Adrenal gland (tissue), 9 donors: ENCODE measurements at regions not wholly inside any gene's neighbourhood (a gene's known extent, or its start where the extent isn't known, plus 50 kb on each side); places are given as distances from the start of the nearest gene placed in this dataset.

Source experiments
- DNase-seq, 7 donors: peaks; one replicate each; pipeline ENCODE4 v3.0.0-alpha.2; 2019 to 2020
- H3K27ac ChIP-seq, 5 donors: fragments of 200-600 bp; sonication (generic) in 4 of 5; 1 replicate in 3 of 5; 2 replicates in 2 of 5; pipeline versions ENCODE4 v1.5.1 to v1.8.0; 2016 to 2020; ENCODE audit warnings: mild to moderate bottlenecking in 1 of 5
- H3K27me3 ChIP-seq: fragments of 200-600 bp; 2 replicates; pipeline ENCODE4 v1.8.0; 2021
- H3K36me3 ChIP-seq, 2 donors: fragments of 200-600 bp; replicated peaks in 1 of 2; 1 replicate in 1 of 2; 2 replicates in 1 of 2; pipeline versions ENCODE4 v1.5.1 to v1.8.0; 2018 to 2022
- H3K4me1 ChIP-seq, 2 donors: fragments of 200-600 bp; replicated peaks in 1 of 2; 1 replicate in 1 of 2; 2 replicates in 1 of 2; pipeline versions ENCODE4 v1.5.1 to v1.8.0; 2018 to 2021
- H3K4me3 ChIP-seq, 4 donors: fragments of 200-600 bp; sonication (generic) in 3 of 4; one replicate each; pipeline ENCODE4 v1.5.1; 2016 to 2018
- H3K9me3 ChIP-seq, 3 donors: fragments of 200-600 bp; sonication (generic) in 1 of 3; replicated peaks in 1 of 3; 1 replicate in 2 of 3; 2 replicates in 1 of 3; pipeline versions ENCODE4 v1.5.1 to v1.8.0; 2016 to 2021
- POLR2A ChIP-seq, 2 donors: fragments of 450-650 bp; IDR thresholded peaks; one replicate each; pipeline ENCODE4 v1.6.1; 2017; ENCODE audit warnings: antibody characterized with exemption in 2 of 2, mild to moderate bottlenecking in 2 of 2, moderate library complexity in 1 of 2
- WGBS, 4 donors: extraction: QIAGEN DNeasy Blood & Tissue Kit in 2 of 4; methylation state at CpG; one replicate each; pipeline versions ENCODE4 v1.1.5 to v1.1.7; 2013 to 2017; 5-methylcytosine and 5-hydroxymethylcytosine counted together
- intact Hi-C, 2 donors: fragments of 100-400 bp; cut with DNase I; formaldehyde crosslinking; loops; one replicate each; pipeline versions ENCODE4 v1.14.1 to v1.15.0; 2022 to 2023
- TF ChIP-seq, protein P1 (sequence below), 6 experiments: fragments of 450-650 bp in 4 of 6; fragments of 200-600 bp in 2 of 6; sonication (generic) in 1 of 6; IDR thresholded peaks; 1 replicate in 5 of 6; 2 replicates in 1 of 6; pipeline versions ENCODE4 v1.5.1 to v1.8.0; 2016 to 2021; ENCODE audit warnings: antibody characterized with exemption in 6 of 6, mild to moderate bottlenecking in 2 of 6, moderate library complexity in 1 of 6
- donor health status: healthy with polysubstance abuse.
- donor health status: Bipolar disorder and iron deficiency.
- donor health status: DM: yes; HTN: yes; CAD: no.
- donor health status: DM: no; HTN: no; CAD: no.
- donor health status: DM: no; HTN: no; CAD: no.

DNA sequence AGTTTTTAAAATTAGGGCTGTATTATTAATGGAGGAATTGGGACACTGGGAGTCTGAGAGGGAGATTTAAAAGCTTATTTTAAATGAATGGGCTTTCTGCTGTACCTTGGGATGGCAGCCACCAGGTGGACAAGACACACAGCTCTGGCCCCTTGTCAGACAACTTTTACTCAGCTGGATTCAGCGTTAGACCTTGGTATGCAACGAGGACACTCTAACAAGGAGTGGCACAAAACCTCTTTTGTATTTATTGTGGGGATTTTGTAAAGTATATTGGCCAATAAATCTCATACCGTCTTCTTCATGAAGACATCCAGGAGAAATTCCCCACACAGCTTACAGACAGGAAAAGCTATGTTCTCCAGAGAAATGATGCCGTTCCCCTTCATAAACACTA is 105.7 kb downstream of the LCA5 start:
- Histone ChIP-seq H3K4me3 (no peak overlapping the region), H3K36me3 (no peaks in the 10 kb centered on the region), H3K9me3 (no peaks in the 10 kb centered on the region), H3K27me3 (no peaks in the 10 kb centered on the region), H3K27ac (no peak overlapping the region), H3K4me1 (no peaks in the 10 kb centered on the region)
- no peak for TF ChIP-seq POLR2A (IDR thresholded peaks at IDR 0.05)
- TF ChIP-seq, protein P1, sequence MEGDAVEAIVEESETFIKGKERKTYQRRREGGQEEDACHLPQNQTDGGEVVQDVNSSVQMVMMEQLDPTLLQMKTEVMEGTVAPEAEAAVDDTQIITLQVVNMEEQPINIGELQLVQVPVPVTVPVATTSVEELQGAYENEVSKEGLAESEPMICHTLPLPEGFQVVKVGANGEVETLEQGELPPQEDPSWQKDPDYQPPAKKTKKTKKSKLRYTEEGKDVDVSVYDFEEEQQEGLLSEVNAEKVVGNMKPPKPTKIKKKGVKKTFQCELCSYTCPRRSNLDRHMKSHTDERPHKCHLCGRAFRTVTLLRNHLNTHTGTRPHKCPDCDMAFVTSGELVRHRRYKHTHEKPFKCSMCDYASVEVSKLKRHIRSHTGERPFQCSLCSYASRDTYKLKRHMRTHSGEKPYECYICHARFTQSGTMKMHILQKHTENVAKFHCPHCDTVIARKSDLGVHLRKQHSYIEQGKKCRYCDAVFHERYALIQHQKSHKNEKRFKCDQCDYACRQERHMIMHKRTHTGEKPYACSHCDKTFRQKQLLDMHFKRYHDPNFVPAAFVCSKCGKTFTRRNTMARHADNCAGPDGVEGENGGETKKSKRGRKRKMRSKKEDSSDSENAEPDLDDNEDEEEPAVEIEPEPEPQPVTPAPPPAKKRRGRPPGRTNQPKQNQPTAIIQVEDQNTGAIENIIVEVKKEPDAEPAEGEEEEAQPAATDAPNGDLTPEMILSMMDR (IDR thresholded peaks at IDR 0.05): no peak
- 45 to 56% (median 54%) methylated on average over 4 of the region's 4 CpGs for WGBS, 4 donors
- no peak for DNase-seq
- intact Hi-C loops: no loop called here

DNA sequence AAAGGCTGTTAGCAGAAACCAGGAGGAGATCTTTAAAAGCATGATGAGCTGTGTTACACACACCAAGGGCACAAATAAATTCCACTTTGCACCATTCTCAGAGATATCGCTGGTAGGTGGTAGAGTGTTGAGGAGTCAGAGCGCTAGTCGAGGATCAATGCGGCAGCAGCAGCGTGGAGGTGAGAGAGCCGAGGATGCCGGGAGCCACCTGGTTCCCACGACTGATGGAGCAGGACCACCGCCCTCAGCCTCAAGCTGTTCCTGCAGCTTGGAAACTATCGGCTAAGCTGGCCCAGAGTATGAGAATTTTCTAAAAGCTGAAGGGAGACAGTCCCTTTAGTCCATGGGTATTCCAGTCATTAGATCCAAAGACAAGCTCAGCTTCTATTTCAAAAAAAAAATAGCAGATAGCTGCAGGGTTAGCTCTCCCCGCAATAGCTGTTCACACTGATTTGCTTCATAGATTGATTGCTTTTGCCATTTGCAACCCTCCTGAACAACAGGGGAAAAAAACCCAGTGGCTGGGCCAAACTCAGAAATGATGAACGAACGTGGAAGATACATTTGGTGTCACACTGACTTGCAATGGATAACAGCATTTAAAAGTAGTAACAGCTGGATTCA is 106.2 kb downstream of the LCA5 start:
- Histone ChIP-seq H3K4me1 (no peaks in the 10 kb centered on the region), H3K4me3 (no peak overlapping the region), H3K36me3 (no peaks in the 10 kb centered on the region), H3K9me3 (no peaks in the 10 kb centered on the region), H3K27me3 (no peaks in the 10 kb centered on the region), H3K27ac (no peak overlapping the region)
- no peak for DNase-seq
- intact Hi-C loops: no loop called here
- no peak for TF ChIP-seq POLR2A (IDR thresholded peaks at IDR 0.05)
- TF ChIP-seq, protein P1 (IDR thresholded peaks at IDR 0.05): no peak
- WGBS, 4 donors: 82 to 90% (median 87%) methylated on average over 13 of the region's 13 CpGs

DNA sequence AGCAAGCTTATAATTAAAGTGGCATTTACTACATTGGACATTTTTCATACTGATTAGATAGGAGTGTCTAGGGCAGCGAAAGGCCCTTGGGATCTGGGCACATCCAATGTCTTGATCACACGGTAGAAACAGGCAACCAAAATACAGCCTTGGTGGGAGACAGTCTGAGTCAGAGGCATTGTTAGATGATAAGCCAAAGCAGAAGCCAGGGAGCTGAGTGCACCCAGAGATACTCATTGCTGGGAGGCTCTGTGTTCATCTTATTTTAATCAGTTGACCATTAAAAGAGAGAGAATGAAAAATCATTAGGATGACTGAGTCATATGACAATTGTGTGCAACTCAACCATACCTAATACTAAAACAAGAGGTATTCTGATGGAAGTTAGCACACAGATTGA is 109.5 kb downstream of the LCA5 start:
- no peaks in the 10 kb centered on the region for H3K36me3 ChIP-seq
- no peaks in the 10 kb centered on the region for H3K4me1 ChIP-seq
- no peak for DNase-seq
- WGBS, 4 donors: 51 to 70% (median 61%) methylated on average over 2 of the region's 2 CpGs
- intact Hi-C loops: no loop called here
- H3K27ac ChIP-seq: no peak overlapping the region
- no peaks in the 10 kb centered on the region for H3K9me3 ChIP-seq
- H3K4me3 ChIP-seq: no peak overlapping the region
- no peak for TF ChIP-seq POLR2A (IDR thresholded peaks at IDR 0.05)
- TF ChIP-seq, protein P1 (IDR thresholded peaks at IDR 0.05): no peak
- H3K27me3 ChIP-seq: no peaks in the 10 kb centered on the region

GRCh38 chr6:79426625-79427278 is 110.5 kb downstream of the LCA5 start:
- intact Hi-C loops: no loop called here
- Histone ChIP-seq H3K27ac (no peak overlapping the region), H3K4me1 (peaks cover 0 to 4% of the 10 kb centered on the region in 2 donors), H3K9me3 (no peaks in the 10 kb centered on the region), H3K36me3 (no peaks in the 10 kb centered on the region), H3K27me3 (no peaks in the 10 kb centered on the region), H3K4me3 (no peak overlapping the region)
- DNase-seq: no peak
- TF ChIP-seq, protein P1 (IDR thresholded peaks at IDR 0.05): no peak
- no peak for TF ChIP-seq POLR2A (IDR thresholded peaks at IDR 0.05)
- WGBS, 4 donors: 82 to 86% (median 83%) methylated on average over 5 of the region's 5 CpGs
